ENCODE measurements at regions not wholly inside any gene's neighbourhood (a gene's known extent, or its start where the extent isn't known, plus 50 kb on each side); places are given as distances from the start of the nearest gene placed in this dataset.
"Not testable (repeated sequence)": the region's sequence is repeated elsewhere in the genome, so short reads cannot be mapped to it uniquely, and the experiment has no call there.

GRCh38 chr6:63049216-63049615 lies 162.1 kb upstream of the FKBP1C start:
- no peak for ATAC-seq
- Histone ChIP-seq H3K27ac (no peak overlapping the region), H3K9me3 (peaks cover 0 to 7% of the 10 kb centered on the region in 2 donors), H3K36me3 (no peaks in the 10 kb centered on the region), H3K27me3 (no peaks in the 10 kb centered on the region), H3K4me1 (no peaks in the 10 kb centered on the region), H3K4me3 (no peak overlapping the region)
- no peak for DNase-seq
- intact Hi-C loops (cut with DNase I) = no loop called here
- TF ChIP-seq, protein P1, sequence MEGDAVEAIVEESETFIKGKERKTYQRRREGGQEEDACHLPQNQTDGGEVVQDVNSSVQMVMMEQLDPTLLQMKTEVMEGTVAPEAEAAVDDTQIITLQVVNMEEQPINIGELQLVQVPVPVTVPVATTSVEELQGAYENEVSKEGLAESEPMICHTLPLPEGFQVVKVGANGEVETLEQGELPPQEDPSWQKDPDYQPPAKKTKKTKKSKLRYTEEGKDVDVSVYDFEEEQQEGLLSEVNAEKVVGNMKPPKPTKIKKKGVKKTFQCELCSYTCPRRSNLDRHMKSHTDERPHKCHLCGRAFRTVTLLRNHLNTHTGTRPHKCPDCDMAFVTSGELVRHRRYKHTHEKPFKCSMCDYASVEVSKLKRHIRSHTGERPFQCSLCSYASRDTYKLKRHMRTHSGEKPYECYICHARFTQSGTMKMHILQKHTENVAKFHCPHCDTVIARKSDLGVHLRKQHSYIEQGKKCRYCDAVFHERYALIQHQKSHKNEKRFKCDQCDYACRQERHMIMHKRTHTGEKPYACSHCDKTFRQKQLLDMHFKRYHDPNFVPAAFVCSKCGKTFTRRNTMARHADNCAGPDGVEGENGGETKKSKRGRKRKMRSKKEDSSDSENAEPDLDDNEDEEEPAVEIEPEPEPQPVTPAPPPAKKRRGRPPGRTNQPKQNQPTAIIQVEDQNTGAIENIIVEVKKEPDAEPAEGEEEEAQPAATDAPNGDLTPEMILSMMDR (IDR thresholded peaks at IDR 0.05) = no peak

- H3K9me3 ChIP-seq; H3K27ac ChIP-seq; H3K4me3 ChIP-seq; DNase-seq; intact Hi-C loops (cut with DNase I); H3K27me3 ChIP-seq; H3K4me1 ChIP-seq; H3K36me3 ChIP-seq; ATAC-seq: not testable (repeated sequence)
These were observed 158.1 kb upstream of the FKBP1C start for GRCh38 chr6:63053206-63053605.

DNA sequence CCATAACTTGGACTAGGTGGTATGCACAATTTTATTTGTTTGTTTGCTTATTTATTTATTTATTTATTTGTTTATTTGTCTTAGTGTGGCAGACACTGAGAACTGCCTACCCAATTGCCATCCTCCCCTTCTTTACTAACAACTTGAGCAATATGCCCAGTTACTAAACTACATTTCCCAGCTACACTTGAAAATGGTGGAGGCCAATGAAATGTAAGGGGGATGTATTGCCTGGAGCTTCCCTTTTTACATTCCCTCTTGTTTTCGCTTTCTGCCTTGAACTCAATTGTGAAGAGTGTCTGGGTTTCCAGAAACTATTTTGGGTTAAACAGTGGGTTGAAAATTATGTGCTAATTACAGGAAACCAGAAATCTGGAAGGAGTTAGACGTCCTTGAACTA lies 152.7 kb upstream of the FKBP1C start:
- H3K27ac ChIP-seq = no peak overlapping the region
- H3K27me3 ChIP-seq = no peaks in the 10 kb centered on the region
- H3K9me3 ChIP-seq = peaks cover 0 to 11% of the 10 kb centered on the region in 2 donors
- no peaks in the 10 kb centered on the region for H3K4me1 ChIP-seq
- no peaks in the 10 kb centered on the region for H3K36me3 ChIP-seq
- no peak for DNase-seq
- intact Hi-C loops (cut with DNase I) = no loop called here
- TF ChIP-seq, protein P1 (IDR thresholded peaks at IDR 0.05) = no peak
- ATAC-seq = no peak
- no peak overlapping the region for H3K4me3 ChIP-seq

- H3K36me3 ChIP-seq = no peaks in the 10 kb centered on the region
- intact Hi-C loops (cut with DNase I) = no loop called here
- DNase-seq = no peak
- H3K4me3 ChIP-seq = no peak overlapping the region
- H3K9me3 ChIP-seq = peaks cover 0 to 11% of the 10 kb centered on the region in 2 donors
- no peaks in the 10 kb centered on the region for H3K4me1 ChIP-seq
- H3K27me3 ChIP-seq = no peaks in the 10 kb centered on the region
- ATAC-seq = no peak
- no peak overlapping the region for H3K27ac ChIP-seq
- TF ChIP-seq, protein P1 (IDR thresholded peaks at IDR 0.05) = no peak
These were observed 147.5 kb upstream of the FKBP1C start for GRCh38 chr6:63063631-63064271.

GRCh38 chr6:63066055-63066704 lies 145.1 kb upstream of the FKBP1C start:
- no peak for DNase-seq
- Histone ChIP-seq H3K27me3 (no peaks in the 10 kb centered on the region), H3K4me3 (no peak overlapping the region), H3K36me3 (no peaks in the 10 kb centered on the region), H3K9me3 (peaks cover 0 to 20% of the 10 kb centered on the region in 2 donors), H3K27ac (no peak overlapping the region), H3K4me1 (no peaks in the 10 kb centered on the region)
- TF ChIP-seq, protein P1 (IDR thresholded peaks at IDR 0.05) = no peak
- intact Hi-C loops (cut with DNase I) = no loop called here
- ATAC-seq = peak; percentile 68
